HL-60 (cell line): ENCODE measurements at regions not wholly inside any gene's neighbourhood (a gene's known extent, or its start where the extent isn't known, plus 50 kb on each side); places are given as distances from the start of the nearest gene placed in this dataset.

Experiments used
- GABPA ChIP-seq: IDR thresholded peaks from 2 replicates; pipeline ENCODE4 v1.6.1; 2012; ENCODE audit warnings: low read depth
- POLR2AphosphoS5 ChIP-seq: IDR thresholded peaks from 2 replicates; pipeline ENCODE4 v1.6.1; 2012; ENCODE audit warnings: low read depth
- TF ChIP-seq, protein P1 (sequence below): IDR thresholded peaks from one replicate; pipeline ENCODE4 v1.5.1; 2011; ENCODE audit warnings: low read length, control low read depth, inconsistent platforms; ENCODE audit not compliant: insufficient read depth

DNA sequence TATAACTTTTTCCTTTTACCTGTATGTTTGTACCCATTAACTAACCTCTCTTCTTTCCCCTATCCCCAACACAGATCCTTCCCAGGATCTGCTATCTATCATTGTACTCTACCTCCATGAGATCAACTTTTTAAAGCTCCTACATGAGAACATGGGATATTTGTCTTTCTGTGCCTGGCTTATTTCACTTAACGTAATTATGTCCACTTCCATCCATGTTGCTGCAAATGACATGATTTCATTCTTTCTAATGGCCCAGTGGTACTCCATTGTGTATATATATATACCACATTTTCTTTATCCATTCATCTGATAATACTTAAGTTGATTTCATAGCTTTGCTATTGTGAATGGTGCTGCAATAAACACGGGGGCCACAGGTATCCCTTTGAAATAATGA lies 135.9 kb upstream of the THUMPD2 start:
- TF ChIP-seq, protein P1, sequence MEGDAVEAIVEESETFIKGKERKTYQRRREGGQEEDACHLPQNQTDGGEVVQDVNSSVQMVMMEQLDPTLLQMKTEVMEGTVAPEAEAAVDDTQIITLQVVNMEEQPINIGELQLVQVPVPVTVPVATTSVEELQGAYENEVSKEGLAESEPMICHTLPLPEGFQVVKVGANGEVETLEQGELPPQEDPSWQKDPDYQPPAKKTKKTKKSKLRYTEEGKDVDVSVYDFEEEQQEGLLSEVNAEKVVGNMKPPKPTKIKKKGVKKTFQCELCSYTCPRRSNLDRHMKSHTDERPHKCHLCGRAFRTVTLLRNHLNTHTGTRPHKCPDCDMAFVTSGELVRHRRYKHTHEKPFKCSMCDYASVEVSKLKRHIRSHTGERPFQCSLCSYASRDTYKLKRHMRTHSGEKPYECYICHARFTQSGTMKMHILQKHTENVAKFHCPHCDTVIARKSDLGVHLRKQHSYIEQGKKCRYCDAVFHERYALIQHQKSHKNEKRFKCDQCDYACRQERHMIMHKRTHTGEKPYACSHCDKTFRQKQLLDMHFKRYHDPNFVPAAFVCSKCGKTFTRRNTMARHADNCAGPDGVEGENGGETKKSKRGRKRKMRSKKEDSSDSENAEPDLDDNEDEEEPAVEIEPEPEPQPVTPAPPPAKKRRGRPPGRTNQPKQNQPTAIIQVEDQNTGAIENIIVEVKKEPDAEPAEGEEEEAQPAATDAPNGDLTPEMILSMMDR: no peak
- TF ChIP-seq POLR2AphosphoS5: no peak
- no peak for TF ChIP-seq GABPA
